ENCODE measurements at regions not wholly inside any gene's neighbourhood (a gene's known extent, or its start where the extent isn't known, plus 50 kb on each side); places are given as distances from the start of the nearest gene placed in this dataset.

- TF ChIP-seq REST (IDR thresholded peaks at IDR 0.05; ENCODE audit: low read depth) (no peak), MAX (IDR thresholded peaks at IDR 0.05) (no peak), USF1 (IDR thresholded peaks at IDR 0.05) (no peak), EGR1 (IDR thresholded peaks at IDR 0.05) (no peak), EP300 (IDR thresholded peaks at IDR 0.05; ENCODE audit: borderline replicate concordance) (no peak), YY1 (IDR thresholded peaks at IDR 0.05; ENCODE audit: low read depth) (no peak), FOXM1 (IDR thresholded peaks at IDR 0.05; ENCODE audit: borderline replicate concordance, low read depth) (no peak), NFIC (IDR thresholded peaks at IDR 0.05) (no peak), CEBPB (IDR thresholded peaks at IDR 0.05) (no peak), CREB1 (IDR thresholded peaks at IDR 0.05; ENCODE audit: low read depth) (no peak), RAD21 (IDR thresholded peaks at IDR 0.05; ENCODE audit: low read depth) (no peak), TEAD4 (IDR thresholded peaks at IDR 0.05) (no peak), TCF12 (IDR thresholded peaks at IDR 0.05; ENCODE audit: low read depth) (no peak)
Measured at GRCh38 chr12:88944397-88944796, 364.1 kb upstream of the KITLG start.

GRCh38 chr12:88940854-88941253 is 360.6 kb upstream of the KITLG start:
- no peak for TF ChIP-seq TCF12 (IDR thresholded peaks at IDR 0.05; ENCODE audit: low read depth)
- no peak for TF ChIP-seq FOXM1 (IDR thresholded peaks at IDR 0.05; ENCODE audit: borderline replicate concordance, low read depth)
- no peak for TF ChIP-seq ZBTB7A (IDR thresholded peaks at IDR 0.05; ENCODE audit: low read depth)
- no peak for TF ChIP-seq CREB1 (IDR thresholded peaks at IDR 0.05; ENCODE audit: low read depth)
- TF ChIP-seq RAD21 (IDR thresholded peaks at IDR 0.05; ENCODE audit: low read depth): no peak
- TF ChIP-seq EP300 (IDR thresholded peaks at IDR 0.05; ENCODE audit: borderline replicate concordance): no peak
- no peak for TF ChIP-seq USF1 (IDR thresholded peaks at IDR 0.05)
- no peak for TF ChIP-seq CEBPB (IDR thresholded peaks at IDR 0.05)
- TF ChIP-seq EGR1 (IDR thresholded peaks at IDR 0.05): no peak
- TF ChIP-seq REST (IDR thresholded peaks at IDR 0.05; ENCODE audit: low read depth): no peak
- no peak for TF ChIP-seq NFIC (IDR thresholded peaks at IDR 0.05)
- TF ChIP-seq TAF1 (IDR thresholded peaks at IDR 0.05; ENCODE audit: low read depth): no peak
- no peak for TF ChIP-seq MAX (IDR thresholded peaks at IDR 0.05)
- no peak for TF ChIP-seq TEAD4 (IDR thresholded peaks at IDR 0.05)
- TF ChIP-seq YY1 (IDR thresholded peaks at IDR 0.05; ENCODE audit: low read depth): no peak

GRCh38 chr12:88935856-88936255 is 355.6 kb upstream of the KITLG start:
- no peak for TF ChIP-seq EP300 (IDR thresholded peaks at IDR 0.05; ENCODE audit: borderline replicate concordance)
- no peak for TF ChIP-seq USF1 (IDR thresholded peaks at IDR 0.05)
- TF ChIP-seq NFIC (IDR thresholded peaks at IDR 0.05): no peak
- no peak for TF ChIP-seq REST (IDR thresholded peaks at IDR 0.05; ENCODE audit: low read depth)
- TF ChIP-seq TEAD4 (IDR thresholded peaks at IDR 0.05): no peak
- TF ChIP-seq MAX (IDR thresholded peaks at IDR 0.05): no peak
- TF ChIP-seq FOXM1 (IDR thresholded peaks at IDR 0.05; ENCODE audit: borderline replicate concordance, low read depth): no peak
- no peak for TF ChIP-seq TAF1 (IDR thresholded peaks at IDR 0.05; ENCODE audit: low read depth)
- no peak for TF ChIP-seq YY1 (IDR thresholded peaks at IDR 0.05; ENCODE audit: low read depth)

GRCh38 chr12:88934163-88934747 is 354.0 kb upstream of the KITLG start:
- TF ChIP-seq TAF1 (IDR thresholded peaks at IDR 0.05; ENCODE audit: low read depth) (no peak), EGR1 (IDR thresholded peaks at IDR 0.05) (no peak), CEBPB (IDR thresholded peaks at IDR 0.05) (no peak), YY1 (IDR thresholded peaks at IDR 0.05; ENCODE audit: low read depth) (no peak), MAX (IDR thresholded peaks at IDR 0.05) (no peak), ZBTB7A (IDR thresholded peaks at IDR 0.05; ENCODE audit: low read depth) (no peak), NFIC (IDR thresholded peaks at IDR 0.05) (0 out of 2 replicates have a peak, but pooled peaks have one; percentile 27), TEAD4 (IDR thresholded peaks at IDR 0.05) (no peak)
